Tibial nerve (tissue), 4 donors: ENCODE measurements at regions not wholly inside any gene's neighbourhood (a gene's known extent, or its start where the extent isn't known, plus 50 kb on each side); places are given as distances from the start of the nearest gene placed in this dataset.

Experiments
- EP300 ChIP-seq, 2 donors: sonication (generic); formaldehyde crosslinking; IDR thresholded peaks; one replicate each; pipeline ENCODE4 v1.6.1; 2017; ENCODE audit warnings: antibody characterized with exemption in 2 of 2, mild to moderate bottlenecking in 1 of 2
- POLR2A ChIP-seq, 2 donors: fragments of 450-650 bp; IDR thresholded peaks; one replicate each; pipeline ENCODE4 v1.6.1; 2017; ENCODE audit warnings: antibody characterized with exemption in 2 of 2, mild to moderate bottlenecking in 2 of 2, moderate library complexity in 2 of 2
- TF ChIP-seq, protein P1 (sequence below), 5 experiments: fragments of 200-600 bp in 3 of 5; fragments of 450-650 bp in 2 of 5; sonication (generic) in 3 of 5; IDR thresholded peaks; one replicate each; pipeline ENCODE4 v1.5.1; 2016 to 2019; ENCODE audit warnings: antibody characterized with exemption in 5 of 5, mild to moderate bottlenecking in 3 of 5, moderate library complexity in 2 of 5

DNA sequence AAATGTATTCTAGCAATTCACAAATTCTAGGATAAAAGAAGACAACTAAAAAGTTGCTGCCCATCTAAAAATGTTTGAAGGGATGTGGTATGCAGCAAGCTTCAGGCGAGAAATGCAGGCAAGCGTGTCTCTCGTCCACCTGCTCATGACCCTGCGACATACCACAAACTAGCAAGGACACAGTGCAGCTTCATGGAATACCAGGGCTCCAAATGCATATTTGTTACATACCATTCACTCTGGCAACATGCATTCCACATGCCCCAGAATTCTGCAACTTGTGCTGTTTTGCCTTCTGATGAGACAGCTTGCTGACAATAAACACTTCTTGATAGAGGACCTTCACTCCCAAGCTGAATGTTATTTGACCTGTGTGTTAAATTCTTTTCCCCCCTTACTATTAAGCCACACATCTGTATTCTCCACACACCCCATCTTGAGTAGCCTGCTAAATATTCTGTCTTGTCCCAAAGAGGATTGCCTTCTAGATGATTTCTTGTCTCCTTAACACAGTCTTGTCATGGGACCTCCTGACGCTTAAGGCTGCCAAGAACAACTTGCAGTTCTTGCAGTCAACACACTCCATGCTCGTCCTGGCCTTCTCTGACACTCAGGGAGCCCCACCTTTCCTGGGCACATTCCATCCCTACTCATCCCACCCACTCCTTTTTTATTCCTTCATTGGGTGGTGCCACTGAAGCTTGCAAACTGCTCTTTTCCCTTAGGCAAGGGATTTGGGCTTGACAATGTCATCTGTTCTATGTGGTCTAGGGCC is 340.5 kb downstream of the PIK3R1 start:
- TF ChIP-seq POLR2A (IDR thresholded peaks at IDR 0.05) = no peak
- TF ChIP-seq EP300 (IDR thresholded peaks at IDR 0.05) = no peak
- TF ChIP-seq, protein P1, sequence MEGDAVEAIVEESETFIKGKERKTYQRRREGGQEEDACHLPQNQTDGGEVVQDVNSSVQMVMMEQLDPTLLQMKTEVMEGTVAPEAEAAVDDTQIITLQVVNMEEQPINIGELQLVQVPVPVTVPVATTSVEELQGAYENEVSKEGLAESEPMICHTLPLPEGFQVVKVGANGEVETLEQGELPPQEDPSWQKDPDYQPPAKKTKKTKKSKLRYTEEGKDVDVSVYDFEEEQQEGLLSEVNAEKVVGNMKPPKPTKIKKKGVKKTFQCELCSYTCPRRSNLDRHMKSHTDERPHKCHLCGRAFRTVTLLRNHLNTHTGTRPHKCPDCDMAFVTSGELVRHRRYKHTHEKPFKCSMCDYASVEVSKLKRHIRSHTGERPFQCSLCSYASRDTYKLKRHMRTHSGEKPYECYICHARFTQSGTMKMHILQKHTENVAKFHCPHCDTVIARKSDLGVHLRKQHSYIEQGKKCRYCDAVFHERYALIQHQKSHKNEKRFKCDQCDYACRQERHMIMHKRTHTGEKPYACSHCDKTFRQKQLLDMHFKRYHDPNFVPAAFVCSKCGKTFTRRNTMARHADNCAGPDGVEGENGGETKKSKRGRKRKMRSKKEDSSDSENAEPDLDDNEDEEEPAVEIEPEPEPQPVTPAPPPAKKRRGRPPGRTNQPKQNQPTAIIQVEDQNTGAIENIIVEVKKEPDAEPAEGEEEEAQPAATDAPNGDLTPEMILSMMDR (IDR thresholded peaks at IDR 0.05) = no peak
